Esophagus squamous epithelium (tissue), 5 donors: ENCODE measurements at regions not wholly inside any gene's neighbourhood (a gene's known extent, or its start where the extent isn't known, plus 50 kb on each side); places are given as distances from the start of the nearest gene placed in this dataset.

Source experiments
- DNase-seq: peaks from one replicate; lab custom pipeline; 2025; lab: John Stamatoyannopoulos, UW
- H3K27ac ChIP-seq, 4 donors: fragments of 200-600 bp; sonication (generic); one replicate each; pipeline ENCODE4 v1.5.1; 2016 to 2019; ENCODE audit warnings: mild to moderate bottlenecking in 1 of 4
- H3K27me3 ChIP-seq, 4 donors: fragments of 200-600 bp; sonication (generic); 1 replicate in 3 of 4; 2 replicates in 1 of 4; pipeline versions ENCODE4 v1.5.1 to v1.6.0; 2017 to 2021; ENCODE audit warnings: antibody characterized with exemption in 1 of 4
- H3K36me3 ChIP-seq, 3 donors: fragments of 200-600 bp; sonication (generic); one replicate each; pipeline ENCODE4 v1.5.1; 2016 to 2019
- H3K4me1 ChIP-seq, 3 donors: fragments of 200-600 bp; sonication (generic); one replicate each; pipeline ENCODE4 v1.5.1; 2017 to 2019
- H3K4me3 ChIP-seq, 4 donors: fragments of 200-600 bp; sonication (generic); 1 replicate in 3 of 4; 2 replicates in 1 of 4; pipeline ENCODE4 v1.5.1; 2016 to 2019; ENCODE audit warnings: mild to moderate bottlenecking in 2 of 4, moderate library complexity in 1 of 4
- H3K9me3 ChIP-seq, 3 donors: fragments of 200-600 bp; sonication (generic); one replicate each; pipeline ENCODE4 v1.5.1; 2016 to 2019
- CTCF ChIP-seq, 6 experiments: fragments of 450-650 bp in 4 of 6; fragments of 200-600 bp in 2 of 6; sonication (generic) in 2 of 6; IDR thresholded peaks; one replicate each; pipeline ENCODE4 v1.5.1; 2016 to 2019; ENCODE audit warnings: antibody characterized with exemption in 6 of 6, mild to moderate bottlenecking in 4 of 6, moderate library complexity in 4 of 6
- POLR2A ChIP-seq, 4 donors: fragments of 450-650 bp; IDR thresholded peaks; one replicate each; pipeline ENCODE4 v1.6.1; 2017; ENCODE audit warnings: antibody characterized with exemption in 4 of 4, mild to moderate bottlenecking in 4 of 4, moderate library complexity in 3 of 4
- WGBS, 2 donors: methylation state at CpG; one replicate each; pipeline ENCODE4 v1.1.5; 2018; 5-methylcytosine and 5-hydroxymethylcytosine counted together
- intact Hi-C: fragments of 100-400 bp; cut with DNase I; formaldehyde crosslinking; loops from one replicate; pipeline ENCODE4 v1.15.0; 2022
- donor health status: DM: yes; HTN: yes; CAD: no.

DNA sequence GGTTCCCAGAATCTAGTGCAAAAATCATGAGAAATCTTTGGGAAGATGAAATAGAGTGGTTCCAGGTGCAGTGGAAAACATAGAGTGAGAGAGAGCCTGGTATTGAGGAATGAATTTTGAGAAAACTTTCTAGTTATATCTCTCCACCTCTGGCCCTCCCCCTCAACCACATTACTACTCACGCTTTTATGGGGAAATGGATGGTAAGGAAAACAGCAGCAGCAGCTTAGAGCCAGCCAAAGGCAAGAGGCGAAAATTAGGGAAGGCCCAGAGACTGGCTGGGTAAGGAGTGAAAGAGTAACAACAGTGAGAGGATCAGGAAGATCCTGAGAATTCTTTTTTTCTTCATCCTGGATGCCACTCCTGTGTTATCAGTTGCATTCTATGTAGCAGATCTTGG, 187.9 kb upstream of the ECI2 start:
- H3K4me1 ChIP-seq, result peaks cover 19 to 55% (median 36%) of the 10 kb centered on the region in 3 donors
- H3K36me3 ChIP-seq, result no peaks in the 10 kb centered on the region
- H3K4me3 ChIP-seq, result no peak overlapping the region
- H3K27ac ChIP-seq, result peak overlapping the region in 2 of 4 donors; percentile 11 to 41
- TF ChIP-seq CTCF (IDR thresholded peaks at IDR 0.05), result no peak
- TF ChIP-seq POLR2A (IDR thresholded peaks at IDR 0.05), result no peak
- H3K9me3 ChIP-seq, result no peaks in the 10 kb centered on the region
- no peak for DNase-seq
- H3K27me3 ChIP-seq, result no peaks in the 10 kb centered on the region
- intact Hi-C loops, result no loop called here
- WGBS, 2 donors, result 74 to 75% methylated on average over 2 of the region's 2 CpGs

- Histone ChIP-seq H3K9me3 (no peaks in the 10 kb centered on the region), H3K27me3 (no peaks in the 10 kb centered on the region), H3K27ac (peak overlapping the region in 2 of 4 donors; percentile 22 to 41), H3K4me3 (no peak overlapping the region), H3K36me3 (no peaks in the 10 kb centered on the region), H3K4me1 (peaks cover 19 to 59% (median 39%) of the 10 kb centered on the region in 3 donors)
- intact Hi-C loops, result no loop called here
- WGBS, 2 donors, result 58 to 64% methylated on average over 1 of the region's 1 CpG
- TF ChIP-seq CTCF (IDR thresholded peaks at IDR 0.05) (no peak), POLR2A (IDR thresholded peaks at IDR 0.05) (no peak)
- no peak for DNase-seq
Observed at GRCh38 chr6:4322846-4323309, 187.5 kb upstream of the ECI2 start.

DNA sequence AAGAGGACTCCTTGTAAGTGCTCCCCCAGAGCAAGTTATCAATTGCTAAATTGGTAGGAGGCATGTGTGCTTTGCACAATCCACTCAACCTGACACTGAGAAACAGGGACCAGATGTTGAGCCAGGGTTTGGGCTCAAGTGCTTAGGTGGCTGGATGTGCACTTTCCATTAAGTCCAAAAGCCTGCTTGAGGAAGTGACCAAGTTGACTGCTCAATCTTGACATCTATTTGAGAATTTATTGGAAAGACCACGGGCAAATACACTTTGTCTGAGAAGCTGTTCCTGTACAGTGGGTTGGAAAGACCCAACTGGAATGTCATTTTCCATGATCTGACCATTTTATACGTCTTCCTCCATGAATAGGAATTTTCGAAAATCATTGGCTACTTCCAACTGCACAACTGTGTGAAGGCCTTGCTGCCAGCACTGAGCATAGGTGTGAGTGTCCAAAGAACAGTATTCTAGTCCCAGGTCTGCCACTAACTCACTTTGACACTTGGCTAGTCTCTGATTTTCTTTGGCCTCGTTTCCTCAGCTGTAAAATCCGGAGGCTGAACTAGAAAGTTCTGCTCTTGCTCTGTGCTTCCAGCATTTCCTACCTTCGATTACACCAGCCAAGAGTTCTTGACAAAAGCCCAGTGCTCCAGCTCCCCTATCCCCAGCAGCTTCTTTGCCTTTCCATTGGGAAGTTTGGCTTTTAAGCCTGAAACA, 186.9 kb upstream of the ECI2 start:
- intact Hi-C loops, result no loop called here
- DNase-seq, result no peak
- peaks cover 20 to 65% (median 45%) of the 10 kb centered on the region in 3 donors for H3K4me1 ChIP-seq
- H3K36me3 ChIP-seq, result no peaks in the 10 kb centered on the region
- peak overlapping the region in 1 of 4 donors; percentile 22 for H3K27ac ChIP-seq
- no peak for TF ChIP-seq POLR2A (IDR thresholded peaks at IDR 0.05)
- TF ChIP-seq CTCF (IDR thresholded peaks at IDR 0.05), result no peak
- H3K27me3 ChIP-seq, result no peaks in the 10 kb centered on the region
- no peak overlapping the region for H3K4me3 ChIP-seq
- no peaks in the 10 kb centered on the region for H3K9me3 ChIP-seq
- WGBS, 2 donors, result 70 to 83% methylated on average over 4 to 6 of the region's 6 CpGs

DNA sequence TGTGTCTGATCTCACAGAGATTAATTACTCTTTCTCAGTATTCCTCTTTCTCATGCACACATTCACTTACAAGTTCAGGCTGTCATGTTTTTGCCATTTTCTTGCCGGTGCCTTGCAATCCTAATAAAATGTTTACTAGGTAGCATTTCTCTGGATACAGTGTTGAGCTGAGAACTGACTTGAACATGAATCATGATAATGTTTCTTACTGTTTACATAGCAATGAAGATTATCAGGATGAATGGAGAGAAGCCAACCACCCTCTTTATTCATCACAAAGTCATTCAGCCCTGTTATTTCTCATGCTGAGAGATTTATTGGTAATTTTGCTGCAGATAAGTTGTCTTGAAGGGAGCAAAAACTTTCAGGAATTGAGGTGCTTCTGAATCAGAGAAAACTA, 185.5 kb upstream of the ECI2 start:
- DNase-seq, result no peak
- Histone ChIP-seq H3K36me3 (no peaks in the 10 kb centered on the region), H3K4me1 (peaks cover 31 to 78% (median 51%) of the 10 kb centered on the region in 3 donors), H3K4me3 (no peak overlapping the region), H3K27ac (peak overlapping the region; percentile 47 to 92 (median 73)), H3K27me3 (no peaks in the 10 kb centered on the region), H3K9me3 (no peaks in the 10 kb centered on the region)
- WGBS, 2 donors, result 21 to 36% methylated on average over 1 of the region's 1 CpG
- TF ChIP-seq POLR2A (IDR thresholded peaks at IDR 0.05) (no peak), CTCF (IDR thresholded peaks at IDR 0.05) (no peak)
- intact Hi-C loops, result no loop called here

DNA sequence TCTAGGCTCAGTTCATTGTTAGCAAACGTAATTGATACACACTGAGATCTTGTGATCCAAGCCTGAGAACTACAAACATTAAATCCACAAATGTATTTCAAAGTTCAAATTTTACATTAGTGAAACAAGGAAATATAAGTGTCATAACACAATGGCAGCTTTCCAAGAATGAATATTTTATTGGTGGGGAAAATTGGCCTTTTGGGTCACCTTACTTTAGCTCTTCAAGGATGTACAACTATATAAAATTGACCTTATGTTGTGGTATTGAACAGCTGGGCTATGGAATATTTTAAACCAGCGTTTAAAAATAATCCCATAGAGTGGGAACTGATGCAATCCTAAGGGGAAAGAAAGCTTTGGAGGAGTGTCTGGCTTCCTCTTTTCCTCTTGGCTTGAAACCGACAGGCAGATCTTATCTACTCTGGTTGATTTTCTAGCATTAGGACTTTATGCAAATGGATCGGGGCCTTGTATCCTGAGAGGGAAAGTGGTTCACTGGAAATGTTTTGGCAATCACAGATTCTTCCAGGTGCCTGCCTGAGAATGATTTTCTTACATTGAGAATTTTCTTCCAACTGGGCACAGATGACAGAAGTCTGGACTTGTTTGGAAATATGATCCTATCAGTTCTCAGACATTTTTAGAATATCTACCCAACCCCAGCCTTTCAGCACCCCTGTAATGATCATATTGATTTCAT, 184.8 kb upstream of the ECI2 start:
- Histone ChIP-seq H3K4me3 (no peak overlapping the region), H3K9me3 (no peaks in the 10 kb centered on the region), H3K27ac (peak overlapping the region; percentile 47 to 92 (median 73)), H3K4me1 (peaks cover 31 to 78% (median 51%) of the 10 kb centered on the region in 3 donors), H3K27me3 (no peaks in the 10 kb centered on the region), H3K36me3 (no peaks in the 10 kb centered on the region)
- TF ChIP-seq CTCF (IDR thresholded peaks at IDR 0.05) (no peak), POLR2A (IDR thresholded peaks at IDR 0.05) (no peak)
- intact Hi-C loops, result no loop called here
- DNase-seq, result no peak
- 14 to 20% methylated on average over 4 of the region's 4 CpGs for WGBS, 2 donors
